Heart left ventricle (tissue), 16 donors: ENCODE measurements at regions not wholly inside any gene's neighbourhood (a gene's known extent, or its start where the extent isn't known, plus 50 kb on each side); places are given as distances from the start of the nearest gene placed in this dataset.
A peak's percentile ranks its signal among the peaks of the same experiment; 100 is the strongest.
"Not testable (repeated sequence)": the region's sequence is repeated elsewhere in the genome, so short reads cannot be mapped to it uniquely, and the experiment has no call there.

Experiments used
- ATAC-seq, 4 donors: fragments of 200-7000 bp; cut with Tn5 transposase; one replicate each; pipeline ENCODE4 v1.9.1; 2020 to 2022; ENCODE audit warnings: moderate library complexity in 4 of 4, mild to moderate bottlenecking in 3 of 4, moderate number of reproducible peaks in 1 of 4
- DNase-seq, 5 donors: peaks; one replicate each; pipeline ENCODE4 v3.0.0-alpha.2; 2020
- H3K27ac ChIP-seq, 12 donors: fragments of 200-600 bp; sonication (generic) in 4 of 12; one replicate each; pipeline versions ENCODE4 v1.5.0 to v1.8.0; 2016 to 2022; ENCODE audit warnings: mild to moderate bottlenecking in 2 of 12
- H3K27me3 ChIP-seq, 9 donors: fragments of 200-600 bp; sonication (generic) in 2 of 9; one replicate each; pipeline versions ENCODE4 v1.5.1 to v1.8.0; 2016 to 2022; ENCODE audit warnings: mild to moderate bottlenecking in 3 of 9
- H3K36me3 ChIP-seq, 9 donors: fragments of 200-600 bp; sonication (generic) in 2 of 9; one replicate each; pipeline versions ENCODE4 v1.5.0 to v1.8.0; 2018 to 2022; ENCODE audit warnings: mild to moderate bottlenecking in 2 of 9
- H3K4me1 ChIP-seq, 12 donors: fragments of 200-600 bp; sonication (generic) in 4 of 12; one replicate each; pipeline versions ENCODE4 v1.5.0 to v1.8.0; 2016 to 2022; ENCODE audit warnings: mild to moderate bottlenecking in 3 of 12
- H3K4me3 ChIP-seq, 12 donors: fragments of 200-600 bp; sonication (generic) in 4 of 12; one replicate each; pipeline versions ENCODE4 v1.5.0 to v1.8.0; 2017 to 2022; ENCODE audit warnings: mild to moderate bottlenecking in 9 of 12, moderate library complexity in 4 of 12
- H3K9me3 ChIP-seq, 12 donors: fragments of 200-600 bp; sonication (generic) in 4 of 12; one replicate each; pipeline versions ENCODE4 v1.5.0 to v1.8.0; 2016 to 2022; ENCODE audit warnings: mild to moderate bottlenecking in 1 of 12
- POLR2A ChIP-seq, 2 donors: fragments of 450-650 bp; IDR thresholded peaks; one replicate each; pipeline ENCODE4 v1.6.1; 2017; ENCODE audit warnings: antibody characterized with exemption in 2 of 2, mild to moderate bottlenecking in 2 of 2, moderate library complexity in 2 of 2
- WGBS, 4 donors: extraction: QIAGEN DNeasy Blood & Tissue Kit in 2 of 4; methylation state at CpG; one replicate each; pipeline versions ENCODE4 v1.1.5 to v1.1.7; 2013 to 2018; 5-methylcytosine and 5-hydroxymethylcytosine counted together
- intact Hi-C, 10 donors: fragments of 100-400 bp; cut with DNase I; formaldehyde crosslinking; loops; one replicate each; pipeline versions ENCODE4 v1.11.1 to v1.14.2; 2022
- TF ChIP-seq, protein P1 (sequence below), 12 donors: fragments of 200-600 bp; sonication (generic) in 4 of 12; IDR thresholded peaks; one replicate each; pipeline versions ENCODE4 v1.5.0 to v1.8.0; 2018 to 2022; ENCODE audit warnings: antibody characterized with exemption in 12 of 12, mild to moderate bottlenecking in 5 of 12
- donor health status: ischemic (EF 13 %, LVEDD 7.1; RV severe dilation, severe dysfunction).
- donor health status: healthy with polysubstance abuse.
- donor health status: DM: no; HTN: yes; CAD: no.
- donor health status: DM: no; HTN: no; CAD: no.
- donor health status: ischemic (EF 25% LVEDD 6.9; RV normal size, moderate dysfunction).
- donor health status: ischemic (EF 25% LVEDD 5.7; RV mildly dilated, moderate dysfunction).
- donor health status: healthy.
- donor health status: DM: yes; HTN: yes; CAD: no.
- donor health status: ischemic (EF 35%, LVEDD 5.7; RV mildly dilated, moderate dysfunction).
- donor health status: nonischemic (EF 11% LVEDD 7.7; RV severe dilation, severe dysfunction).
- donor health status: DM: yes; HTN: yes; CAD: no.
- donor health status: PGD.
- donor health status: ischemic (EF 29% LVEDD 5.4; RV normal size, mild dysfunction).
- donor health status: nonischemic (EF 23%, LVEDD 6.1; RV moderate dilation, normal function).

GRCh38 chr3:77726517-77726916 is 686.6 kb downstream of the ROBO2 start:
- Histone ChIP-seq H3K27me3 (no peaks in the 10 kb centered on the region), H3K4me1 (peaks cover 0 to 6% (median 0%) of the 10 kb centered on the region in 12 donors), H3K4me3 (no peak overlapping the region), H3K36me3 (no peaks in the 10 kb centered on the region), H3K27ac (no peak overlapping the region), H3K9me3 (peaks cover 0 to 7% (median 0%) of the 10 kb centered on the region in 12 donors)
- DNase-seq (no peak), ATAC-seq (peak in 3 of 4 donors; percentile 64 to 87 (median 72))
- TF ChIP-seq, protein P1, sequence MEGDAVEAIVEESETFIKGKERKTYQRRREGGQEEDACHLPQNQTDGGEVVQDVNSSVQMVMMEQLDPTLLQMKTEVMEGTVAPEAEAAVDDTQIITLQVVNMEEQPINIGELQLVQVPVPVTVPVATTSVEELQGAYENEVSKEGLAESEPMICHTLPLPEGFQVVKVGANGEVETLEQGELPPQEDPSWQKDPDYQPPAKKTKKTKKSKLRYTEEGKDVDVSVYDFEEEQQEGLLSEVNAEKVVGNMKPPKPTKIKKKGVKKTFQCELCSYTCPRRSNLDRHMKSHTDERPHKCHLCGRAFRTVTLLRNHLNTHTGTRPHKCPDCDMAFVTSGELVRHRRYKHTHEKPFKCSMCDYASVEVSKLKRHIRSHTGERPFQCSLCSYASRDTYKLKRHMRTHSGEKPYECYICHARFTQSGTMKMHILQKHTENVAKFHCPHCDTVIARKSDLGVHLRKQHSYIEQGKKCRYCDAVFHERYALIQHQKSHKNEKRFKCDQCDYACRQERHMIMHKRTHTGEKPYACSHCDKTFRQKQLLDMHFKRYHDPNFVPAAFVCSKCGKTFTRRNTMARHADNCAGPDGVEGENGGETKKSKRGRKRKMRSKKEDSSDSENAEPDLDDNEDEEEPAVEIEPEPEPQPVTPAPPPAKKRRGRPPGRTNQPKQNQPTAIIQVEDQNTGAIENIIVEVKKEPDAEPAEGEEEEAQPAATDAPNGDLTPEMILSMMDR (IDR thresholded peaks at IDR 0.05): no peak
- no peak for TF ChIP-seq POLR2A (IDR thresholded peaks at IDR 0.05)
- intact Hi-C loops: no loop called here
- 38 to 53% (median 43%) methylated on average over 1 of the region's 1 CpG for WGBS, 4 donors

GRCh38 chr3:77746048-77746447 is 706.1 kb downstream of the ROBO2 start:
- Histone ChIP-seq H3K4me3 (no peak overlapping the region), H3K9me3 (no peaks in the 10 kb centered on the region), H3K27me3 (no peaks in the 10 kb centered on the region), H3K4me1 (no peaks in the 10 kb centered on the region), H3K27ac (no peak overlapping the region), H3K36me3 (no peaks in the 10 kb centered on the region)
- intact Hi-C loops: no loop called here
- ATAC-seq: no peak
- WGBS, 4 donors: 89 to 96% (median 95%) methylated on average over 1 of the region's 1 CpG
- TF ChIP-seq POLR2A (IDR thresholded peaks at IDR 0.05): no peak
- TF ChIP-seq, protein P1 (IDR thresholded peaks at IDR 0.05): no peak
- no peak for DNase-seq

GRCh38 chr3:77746892-77747291 is 707.0 kb downstream of the ROBO2 start:
- H3K27me3 ChIP-seq: no peaks in the 10 kb centered on the region
- no peak for DNase-seq
- H3K4me3 ChIP-seq: no peak overlapping the region
- H3K36me3 ChIP-seq: no peaks in the 10 kb centered on the region
- H3K4me1 ChIP-seq: no peaks in the 10 kb centered on the region
- intact Hi-C loops: no loop called here
- ATAC-seq: no peak
- no peaks in the 10 kb centered on the region for H3K9me3 ChIP-seq
- H3K27ac ChIP-seq: no peak overlapping the region
- TF ChIP-seq POLR2A (IDR thresholded peaks at IDR 0.05): no peak
- TF ChIP-seq, protein P1 (IDR thresholded peaks at IDR 0.05): no peak

- peaks cover 0 to 39% (median 0%) of the 10 kb centered on the region in 12 donors for H3K9me3 ChIP-seq
- H3K4me1 ChIP-seq, H3K4me3 ChIP-seq, H3K27me3 ChIP-seq, H3K36me3 ChIP-seq, intact Hi-C loops, ATAC-seq, H3K27ac ChIP-seq, DNase-seq: not testable (repeated sequence)
- 85 to 90% (median 86%) methylated on average over 6 of the region's 6 CpGs for WGBS, 4 donors
These were observed 716.6 kb downstream of the ROBO2 start for GRCh38 chr3:77756397-77756975.

DNA sequence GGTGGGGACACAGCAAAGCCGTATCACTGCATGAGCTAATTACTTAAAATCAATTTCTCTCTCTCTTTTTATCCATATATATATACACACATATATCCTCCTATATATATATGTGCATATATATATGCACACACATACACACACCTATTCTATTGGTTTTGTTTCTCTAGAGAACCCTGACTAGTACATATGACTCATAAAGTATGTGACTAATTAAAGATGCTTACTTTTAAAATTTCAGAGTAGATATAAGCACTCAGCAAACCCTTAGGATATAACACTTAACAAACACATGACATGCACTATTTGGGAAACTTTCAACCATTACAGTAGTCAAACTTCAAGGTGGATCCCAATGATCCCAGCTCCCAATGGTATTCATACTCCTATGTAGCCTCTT is 732.6 kb downstream of the ROBO2 start:
- no peaks in the 10 kb centered on the region for H3K9me3 ChIP-seq
- H3K36me3 ChIP-seq: no peaks in the 10 kb centered on the region
- TF ChIP-seq, protein P1 (IDR thresholded peaks at IDR 0.05): no peak
- TF ChIP-seq POLR2A (IDR thresholded peaks at IDR 0.05): no peak
- WGBS, 4 donors: 76 to 86% (median 82%) methylated on average over 1 of the region's 1 CpG
- H3K4me3 ChIP-seq: no peak overlapping the region
- no peaks in the 10 kb centered on the region for H3K4me1 ChIP-seq
- H3K27ac ChIP-seq: no peak overlapping the region
- no peaks in the 10 kb centered on the region for H3K27me3 ChIP-seq
- intact Hi-C loops: no loop called here
- no peak for DNase-seq
- ATAC-seq: no peak
